ENCODE measurements at regions not wholly inside any gene's neighbourhood (a gene's known extent, or its start where the extent isn't known, plus 50 kb on each side); places are given as distances from the start of the nearest gene placed in this dataset.

DNA sequence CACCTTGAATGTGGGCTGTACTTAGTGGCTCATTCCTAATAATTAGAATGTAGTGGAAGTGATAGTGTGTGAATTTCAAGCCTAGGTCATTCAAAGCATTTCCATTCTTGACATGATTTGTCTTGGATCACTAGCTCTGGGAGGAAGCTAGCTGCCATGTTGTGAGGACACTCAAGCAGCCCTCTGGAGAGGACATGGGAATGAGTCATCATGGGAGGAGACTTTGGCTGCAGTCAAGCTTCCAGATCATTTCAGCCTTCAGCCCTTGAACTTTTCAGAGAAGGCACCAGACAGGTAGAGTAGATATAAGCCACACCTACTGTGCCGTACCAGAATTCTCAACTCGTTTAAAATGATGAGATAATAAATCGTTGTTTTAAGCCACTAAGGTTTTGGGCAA, 506.9 kb downstream of the ZNF608 start:
- Histone ChIP-seq H3K4me3 (ENCODE audit: control extremely low read depth in 1 of 5, extremely low read depth in 1 of 5, insufficient read depth in 1 of 5, low read depth in 2 of 5, low read length in 4 of 5) (no peak overlapping the region), H3K4me2 (replicated peaks; ENCODE audit: low read depth, low read length, poor library complexity, severe bottlenecking) (no peak overlapping the region), H3K9ac (ENCODE audit: low read length) (no peak overlapping the region), H3K9me3 (ENCODE audit: control extremely low read depth in 1 of 3, control insufficient read depth in 2 of 3, insufficient read depth in 1 of 3, low read length in 2 of 3) (peaks cover 1 to 12% (median 6%) of the 10 kb centered on the region in 3 donors), H3K79me2 (ENCODE audit: control insufficient read depth, insufficient read depth, low read length) (no peaks in the 10 kb centered on the region), H4K20me1 (ENCODE audit: control insufficient read depth, insufficient read depth, low read length, poor library complexity, severe bottlenecking) (no peaks in the 10 kb centered on the region), H2AFZ (ENCODE audit: insufficient read depth, low read depth, low read length, poor library complexity, severe bottlenecking) (no peak overlapping the region), H3K27me3 (replicated peaks in 1 of 4; ENCODE audit: control extremely low read depth in 1 of 4, control insufficient read depth in 3 of 4, insufficient read depth in 4 of 4, low read length in 3 of 4) (no peaks in the 10 kb centered on the region), H3K27ac (ENCODE audit: low read length in 2 of 2) (no peak overlapping the region), H3K36me3 (replicated peaks in 1 of 2; ENCODE audit: control extremely low read depth in 1 of 2, control insufficient read depth in 1 of 2, extremely low read depth in 1 of 2, insufficient read depth in 2 of 2, low read length in 1 of 2) (no peaks in the 10 kb centered on the region), H3K4me1 (ENCODE audit: control insufficient read depth in 2 of 2, insufficient read depth in 2 of 2, low read length in 2 of 2) (no peaks in the 10 kb centered on the region)
- ChIA-PET POLR2A (no interaction called here), CTCF (no interaction called here)
- 100% methylated on average over 2 of the region's 3 CpGs for WGBS (ENCODE audit: insufficient coverage)
- H3K4me3 Mint-ChIP-seq = no peak overlapping the region
- H3K27me3 Mint-ChIP-seq = no peaks in the 10 kb centered on the region
- intact Hi-C loops (cut with micrococcal nuclease) = no loop called here
- no peaks in the 10 kb centered on the region for H3K4me1 Mint-ChIP-seq
- DNase-seq (no peak), ATAC-seq (ENCODE audit: low read depth) (no peak)
- peaks cover 8% of the 10 kb centered on the region for H3K9me3 Mint-ChIP-seq (ENCODE audit: insufficient read depth)
- no peak for TF ChIP-seq EZH2 (IDR thresholded peaks at IDR 0.05; ENCODE audit: borderline replicate concordance, insufficient read depth, low read depth, low read length, poor library complexity, severe bottlenecking)
- TF ChIP-seq, protein P1, sequence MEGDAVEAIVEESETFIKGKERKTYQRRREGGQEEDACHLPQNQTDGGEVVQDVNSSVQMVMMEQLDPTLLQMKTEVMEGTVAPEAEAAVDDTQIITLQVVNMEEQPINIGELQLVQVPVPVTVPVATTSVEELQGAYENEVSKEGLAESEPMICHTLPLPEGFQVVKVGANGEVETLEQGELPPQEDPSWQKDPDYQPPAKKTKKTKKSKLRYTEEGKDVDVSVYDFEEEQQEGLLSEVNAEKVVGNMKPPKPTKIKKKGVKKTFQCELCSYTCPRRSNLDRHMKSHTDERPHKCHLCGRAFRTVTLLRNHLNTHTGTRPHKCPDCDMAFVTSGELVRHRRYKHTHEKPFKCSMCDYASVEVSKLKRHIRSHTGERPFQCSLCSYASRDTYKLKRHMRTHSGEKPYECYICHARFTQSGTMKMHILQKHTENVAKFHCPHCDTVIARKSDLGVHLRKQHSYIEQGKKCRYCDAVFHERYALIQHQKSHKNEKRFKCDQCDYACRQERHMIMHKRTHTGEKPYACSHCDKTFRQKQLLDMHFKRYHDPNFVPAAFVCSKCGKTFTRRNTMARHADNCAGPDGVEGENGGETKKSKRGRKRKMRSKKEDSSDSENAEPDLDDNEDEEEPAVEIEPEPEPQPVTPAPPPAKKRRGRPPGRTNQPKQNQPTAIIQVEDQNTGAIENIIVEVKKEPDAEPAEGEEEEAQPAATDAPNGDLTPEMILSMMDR (IDR thresholded peaks at IDR 0.05) = no peak
- no peak overlapping the region for H3K27ac Mint-ChIP-seq

DNA sequence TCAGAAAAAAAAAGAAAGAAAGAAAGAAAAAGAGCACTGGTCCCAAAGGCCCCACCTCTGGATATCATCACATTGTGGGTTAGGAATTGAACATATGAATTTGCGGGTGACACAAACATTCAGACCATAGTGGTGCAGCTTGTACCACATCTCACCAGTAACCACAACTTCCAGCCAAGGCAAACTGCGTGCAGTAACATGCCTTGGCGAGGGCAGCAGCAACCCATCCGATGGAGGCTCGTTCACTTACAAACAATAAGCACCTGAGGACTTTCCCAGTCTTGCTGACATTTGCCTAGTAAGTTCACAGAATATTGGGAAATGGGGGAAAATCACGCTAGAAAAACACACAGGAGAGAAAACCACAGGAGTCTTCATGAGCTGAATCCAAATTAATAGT, 508.1 kb downstream of the ZNF608 start:
- DNase-seq = no peak
- H3K27me3 Mint-ChIP-seq = no peaks in the 10 kb centered on the region
- no peak overlapping the region for H3K9ac ChIP-seq (ENCODE audit: low read length)
- WGBS (ENCODE audit: insufficient coverage) = 100% methylated on average over 2 of the region's 6 CpGs
- H2AFZ ChIP-seq (ENCODE audit: insufficient read depth, low read depth, low read length, poor library complexity, severe bottlenecking) = no peak overlapping the region
- CTCF ChIA-PET = no interaction called here
- no peak overlapping the region for H3K4me3 Mint-ChIP-seq
- no peak overlapping the region for H3K4me3 ChIP-seq (ENCODE audit: control extremely low read depth in 1 of 5, extremely low read depth in 1 of 5, insufficient read depth in 1 of 5, low read depth in 2 of 5, low read length in 4 of 5)
- no peak for TF ChIP-seq EZH2 (IDR thresholded peaks at IDR 0.05; ENCODE audit: borderline replicate concordance, insufficient read depth, low read depth, low read length, poor library complexity, severe bottlenecking)
- TF ChIP-seq, protein P1 (IDR thresholded peaks at IDR 0.05) = no peak
- intact Hi-C loops (cut with micrococcal nuclease) = no loop called here
- H3K4me2 ChIP-seq (replicated peaks; ENCODE audit: low read depth, low read length, poor library complexity, severe bottlenecking) = no peak overlapping the region
- no peaks in the 10 kb centered on the region for H3K36me3 ChIP-seq (replicated peaks in 1 of 2; ENCODE audit: control extremely low read depth in 1 of 2, control insufficient read depth in 1 of 2, extremely low read depth in 1 of 2, insufficient read depth in 2 of 2, low read length in 1 of 2)
- H4K20me1 ChIP-seq (ENCODE audit: control insufficient read depth, insufficient read depth, low read length, poor library complexity, severe bottlenecking) = no peaks in the 10 kb centered on the region
- H3K79me2 ChIP-seq (ENCODE audit: control insufficient read depth, insufficient read depth, low read length) = no peaks in the 10 kb centered on the region
- no peaks in the 10 kb centered on the region for H3K27me3 ChIP-seq (replicated peaks in 1 of 4; ENCODE audit: control extremely low read depth in 1 of 4, control insufficient read depth in 3 of 4, insufficient read depth in 4 of 4, low read length in 3 of 4)
- H3K4me1 Mint-ChIP-seq = peaks cover 4% of the 10 kb centered on the region
- H3K27ac Mint-ChIP-seq = no peak overlapping the region
- no peak for ATAC-seq (ENCODE audit: low read depth)
- no peaks in the 10 kb centered on the region for H3K4me1 ChIP-seq (ENCODE audit: control insufficient read depth in 2 of 2, insufficient read depth in 2 of 2, low read length in 2 of 2)
- no peak overlapping the region for H3K27ac ChIP-seq (ENCODE audit: low read length in 2 of 2)
- peaks cover 5% of the 10 kb centered on the region for H3K9me3 Mint-ChIP-seq (ENCODE audit: insufficient read depth)
- POLR2A ChIA-PET = no interaction called here
- H3K9me3 ChIP-seq (ENCODE audit: control extremely low read depth in 1 of 3, control insufficient read depth in 2 of 3, insufficient read depth in 1 of 3, low read length in 2 of 3) = peaks cover 0 to 1% (median 1%) of the 10 kb centered on the region in 3 donors
